ENCODE measurements at regions not wholly inside any gene's neighbourhood (a gene's known extent, or its start where the extent isn't known, plus 50 kb on each side); places are given as distances from the start of the nearest gene placed in this dataset.

DNA sequence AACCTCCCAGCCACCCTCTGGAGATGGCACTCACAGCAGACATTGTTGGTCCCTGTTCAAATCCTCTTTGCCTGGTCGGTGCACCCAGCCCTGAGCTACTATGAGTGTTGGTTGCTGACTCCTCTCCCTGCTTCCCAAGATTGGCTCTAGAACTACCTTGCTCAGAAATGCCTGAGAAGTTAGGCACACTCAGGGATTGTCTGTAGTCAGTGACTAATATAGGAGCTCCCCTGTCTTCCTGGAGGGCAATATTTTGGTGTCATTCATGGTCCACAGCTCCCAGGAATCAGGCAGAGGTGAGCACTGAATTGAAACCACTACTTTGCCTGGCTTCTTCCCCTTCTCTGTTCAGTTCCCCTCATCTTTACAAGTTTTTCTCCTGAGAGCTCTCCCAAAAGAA lies 325.9 kb downstream of the MIAT start:
- intact Hi-C loops (cut with DNase I): no loop called here
- TF ChIP-seq POLR2A (IDR thresholded peaks at IDR 0.05): no peak
- no peak overlapping the region for H3K4me3 ChIP-seq
- H3K36me3 ChIP-seq: no peaks in the 10 kb centered on the region
- H3K9me3 ChIP-seq: no peaks in the 10 kb centered on the region
- no peak overlapping the region for H3K27ac ChIP-seq
- 59% methylated on average over 1 of the region's 1 CpG for WGBS
- no peaks in the 10 kb centered on the region for H3K4me1 ChIP-seq (replicated peaks)
- H3K27me3 ChIP-seq (replicated peaks; ENCODE audit: insufficient read depth): no peaks in the 10 kb centered on the region
- DNase-seq (ENCODE audit: low spot score): no peak

DNA sequence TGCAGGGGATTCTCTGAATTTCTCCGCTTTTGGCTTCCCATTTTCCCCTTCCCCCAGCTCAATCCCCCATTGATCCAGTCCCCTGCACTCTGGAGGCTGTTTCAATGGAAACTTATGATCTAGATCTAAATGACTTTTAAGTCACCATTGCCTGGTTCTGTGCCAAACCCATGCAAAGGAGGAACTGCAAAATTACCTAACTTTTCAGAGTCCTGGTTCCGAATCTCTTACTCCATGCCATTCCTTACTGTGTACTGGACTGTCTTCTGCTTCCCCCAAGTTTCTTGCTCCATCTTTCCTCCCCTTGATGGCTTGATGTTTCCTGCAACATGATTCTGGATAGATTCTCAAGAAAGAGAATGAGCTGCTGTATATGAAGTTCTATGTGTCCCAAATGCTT lies 327.8 kb downstream of the MIAT start:
- WGBS: 71% methylated on average over 2 of the region's 2 CpGs

DNA sequence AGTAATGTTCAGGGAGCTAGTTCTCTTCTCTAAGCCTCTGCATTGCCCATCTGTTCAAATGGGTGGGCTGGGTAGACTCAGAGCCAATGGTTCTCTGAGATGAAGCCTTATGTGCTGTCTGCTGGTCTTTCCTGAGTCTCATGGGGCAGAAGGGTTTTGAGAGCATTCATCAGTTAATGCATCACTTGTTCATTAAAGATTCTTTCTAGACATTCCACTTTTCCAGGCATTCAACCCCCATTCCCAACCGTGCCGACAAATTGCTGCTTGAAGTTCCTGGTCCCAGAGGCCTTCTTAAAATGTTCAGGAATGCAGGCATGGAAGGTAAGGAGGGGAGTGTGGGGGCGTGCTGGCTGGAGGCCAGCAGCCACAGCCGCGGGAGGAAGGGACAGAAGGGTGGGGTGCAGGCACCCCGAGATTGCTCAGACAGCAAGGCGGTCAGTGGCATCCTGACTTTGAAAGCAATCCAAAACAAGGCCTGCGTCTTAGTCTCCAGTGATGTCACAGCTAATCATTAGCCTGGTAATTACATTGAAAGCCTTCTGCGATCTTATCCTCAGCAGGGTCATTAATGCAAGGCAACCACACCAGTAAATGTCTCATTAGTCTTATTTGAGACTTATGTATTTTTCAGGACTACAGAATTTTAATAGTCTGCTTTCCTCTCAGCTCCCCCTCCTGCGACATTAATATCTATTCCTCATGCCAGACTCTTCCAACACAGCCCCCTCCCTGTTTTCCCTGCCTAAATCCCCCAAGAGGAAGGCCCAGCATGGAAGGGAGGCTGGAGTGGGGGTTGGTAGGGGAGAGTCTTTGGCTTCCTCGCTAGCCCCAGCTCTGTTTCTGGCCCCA lies 328.8 kb downstream of the MIAT start:
- no peak for DNase-seq (ENCODE audit: low spot score)

More for the DNA sequence above, 327.8 kb downstream of the MIAT start:
- no peaks in the 10 kb centered on the region for H3K9me3 ChIP-seq
- no peak for DNase-seq (ENCODE audit: low spot score)
- no peaks in the 10 kb centered on the region for H3K27me3 ChIP-seq (replicated peaks; ENCODE audit: insufficient read depth)
- H3K36me3 ChIP-seq: no peaks in the 10 kb centered on the region
- TF ChIP-seq, protein P1, sequence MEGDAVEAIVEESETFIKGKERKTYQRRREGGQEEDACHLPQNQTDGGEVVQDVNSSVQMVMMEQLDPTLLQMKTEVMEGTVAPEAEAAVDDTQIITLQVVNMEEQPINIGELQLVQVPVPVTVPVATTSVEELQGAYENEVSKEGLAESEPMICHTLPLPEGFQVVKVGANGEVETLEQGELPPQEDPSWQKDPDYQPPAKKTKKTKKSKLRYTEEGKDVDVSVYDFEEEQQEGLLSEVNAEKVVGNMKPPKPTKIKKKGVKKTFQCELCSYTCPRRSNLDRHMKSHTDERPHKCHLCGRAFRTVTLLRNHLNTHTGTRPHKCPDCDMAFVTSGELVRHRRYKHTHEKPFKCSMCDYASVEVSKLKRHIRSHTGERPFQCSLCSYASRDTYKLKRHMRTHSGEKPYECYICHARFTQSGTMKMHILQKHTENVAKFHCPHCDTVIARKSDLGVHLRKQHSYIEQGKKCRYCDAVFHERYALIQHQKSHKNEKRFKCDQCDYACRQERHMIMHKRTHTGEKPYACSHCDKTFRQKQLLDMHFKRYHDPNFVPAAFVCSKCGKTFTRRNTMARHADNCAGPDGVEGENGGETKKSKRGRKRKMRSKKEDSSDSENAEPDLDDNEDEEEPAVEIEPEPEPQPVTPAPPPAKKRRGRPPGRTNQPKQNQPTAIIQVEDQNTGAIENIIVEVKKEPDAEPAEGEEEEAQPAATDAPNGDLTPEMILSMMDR (IDR thresholded peaks at IDR 0.05): no peak
- TF ChIP-seq POLR2AphosphoS5 (IDR thresholded peaks at IDR 0.05): no peak
- no peak overlapping the region for H3K4me3 ChIP-seq
- no peaks in the 10 kb centered on the region for H3K4me1 ChIP-seq (replicated peaks)
- H3K27ac ChIP-seq: no peak overlapping the region
- intact Hi-C loops (cut with DNase I): no loop called here

DNA sequence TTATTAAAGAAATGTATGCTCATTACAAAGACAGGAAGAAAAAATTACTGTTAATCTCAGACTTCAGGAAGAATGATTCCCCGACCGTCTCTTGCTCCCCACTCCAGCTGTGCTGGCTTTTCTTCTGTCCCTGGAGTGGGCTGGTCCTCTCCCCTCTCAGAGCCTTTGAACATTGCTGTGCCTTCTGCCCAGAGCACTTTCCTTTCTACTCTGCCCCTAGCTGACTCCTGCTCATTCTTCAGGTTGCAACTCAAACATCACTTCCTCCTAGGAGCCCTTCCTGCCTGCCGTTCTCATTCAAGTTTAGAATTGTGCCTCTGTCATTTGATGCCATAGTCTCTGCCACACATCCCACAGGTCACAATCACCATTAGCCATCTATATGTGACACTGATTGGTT lies 329.5 kb downstream of the MIAT start:
- no peak overlapping the region for H3K27ac ChIP-seq
- no peak overlapping the region for H3K4me3 ChIP-seq
- TF ChIP-seq, protein P1 (IDR thresholded peaks at IDR 0.05): no peak
- TF ChIP-seq POLR2AphosphoS5 (IDR thresholded peaks at IDR 0.05): no peak
- TF ChIP-seq POLR2A (IDR thresholded peaks at IDR 0.05): no peak
- no peak for DNase-seq (ENCODE audit: low spot score)
- H3K9me3 ChIP-seq: no peaks in the 10 kb centered on the region
- no peaks in the 10 kb centered on the region for H3K27me3 ChIP-seq (replicated peaks; ENCODE audit: insufficient read depth)
- H3K4me1 ChIP-seq (replicated peaks): no peaks in the 10 kb centered on the region
- intact Hi-C loops (cut with DNase I): no loop called here
- H3K36me3 ChIP-seq: no peaks in the 10 kb centered on the region
- 39% methylated on average over 3 of the region's 3 CpGs for WGBS

More for the DNA sequence above, 328.8 kb downstream of the MIAT start:
- H3K27ac ChIP-seq: no peak overlapping the region
- no peaks in the 10 kb centered on the region for H3K36me3 ChIP-seq
- intact Hi-C loops (cut with DNase I): no loop called here
- H3K27me3 ChIP-seq (replicated peaks; ENCODE audit: insufficient read depth): no peaks in the 10 kb centered on the region
- no peaks in the 10 kb centered on the region for H3K9me3 ChIP-seq
- WGBS: 45% methylated on average over 11 of the region's 11 CpGs
- TF ChIP-seq POLR2A (IDR thresholded peaks at IDR 0.05): no peak
- TF ChIP-seq, protein P1 (IDR thresholded peaks at IDR 0.05): no peak
- TF ChIP-seq POLR2AphosphoS5 (IDR thresholded peaks at IDR 0.05): no peak
- H3K4me1 ChIP-seq (replicated peaks): no peaks in the 10 kb centered on the region
- no peak overlapping the region for H3K4me3 ChIP-seq

DNA sequence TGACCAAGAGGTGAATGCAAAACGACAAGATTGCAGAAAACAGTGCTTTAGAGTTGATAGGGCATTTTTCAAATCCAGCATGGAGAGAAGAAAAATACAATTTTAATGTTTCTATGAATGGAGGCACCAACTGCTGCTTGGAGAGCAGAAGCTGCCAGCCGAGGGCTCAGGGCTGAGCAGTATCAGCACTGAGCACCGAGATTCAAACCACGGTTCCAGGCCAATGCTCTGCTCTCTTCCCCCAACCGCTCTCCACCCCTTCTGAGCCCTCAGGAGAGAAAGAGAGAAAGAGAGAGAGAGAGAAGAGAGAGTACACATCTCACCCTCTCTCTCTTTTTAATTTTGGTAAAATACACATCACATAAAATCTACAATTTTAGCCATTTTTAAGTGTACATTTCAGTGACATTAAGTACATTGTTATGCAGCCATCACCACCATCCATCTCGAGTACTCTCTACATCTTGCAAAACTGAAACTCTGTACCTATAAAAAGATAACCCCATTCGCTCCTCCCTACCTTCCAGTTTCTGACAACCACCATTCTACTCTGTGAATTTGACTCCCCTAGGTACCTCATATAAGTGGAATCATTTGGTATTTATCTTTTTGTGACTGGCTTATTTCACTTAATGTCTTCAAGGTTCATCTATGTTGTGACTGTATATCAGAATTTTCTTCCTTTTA lies 333.3 kb downstream of the MIAT start:
- DNase-seq (ENCODE audit: low spot score): no peak
- Histone ChIP-seq H3K4me3 (no peak overlapping the region), H3K27me3 (replicated peaks; ENCODE audit: insufficient read depth) (no peaks in the 10 kb centered on the region), H3K27ac (no peak overlapping the region), H3K36me3 (no peaks in the 10 kb centered on the region), H3K9me3 (no peaks in the 10 kb centered on the region), H3K4me1 (replicated peaks) (no peaks in the 10 kb centered on the region)
- TF ChIP-seq, protein P1 (IDR thresholded peaks at IDR 0.05): no peak
- TF ChIP-seq POLR2A (IDR thresholded peaks at IDR 0.05): no peak
- no peak for TF ChIP-seq POLR2AphosphoS5 (IDR thresholded peaks at IDR 0.05)
- intact Hi-C loops (cut with DNase I): no loop called here
- WGBS: 72% methylated on average over 7 of the region's 7 CpGs

All from prostate gland (tissue), 2 donors.